NCI-H1092 (cell line): ENCODE measurements at regions not wholly inside any gene's neighbourhood (a gene's known extent, or its start where the extent isn't known, plus 50 kb on each side); places are given as distances from the start of the nearest gene placed in this dataset.
"Not testable (repeated sequence)": the region's sequence is repeated elsewhere in the genome, so short reads cannot be mapped to it uniquely, and the experiment has no call there.

ENCODE experiments used
- DNase-seq: peaks from one replicate; lab custom pipeline; 2025; lab: John Stamatoyannopoulos, UW

DNA sequence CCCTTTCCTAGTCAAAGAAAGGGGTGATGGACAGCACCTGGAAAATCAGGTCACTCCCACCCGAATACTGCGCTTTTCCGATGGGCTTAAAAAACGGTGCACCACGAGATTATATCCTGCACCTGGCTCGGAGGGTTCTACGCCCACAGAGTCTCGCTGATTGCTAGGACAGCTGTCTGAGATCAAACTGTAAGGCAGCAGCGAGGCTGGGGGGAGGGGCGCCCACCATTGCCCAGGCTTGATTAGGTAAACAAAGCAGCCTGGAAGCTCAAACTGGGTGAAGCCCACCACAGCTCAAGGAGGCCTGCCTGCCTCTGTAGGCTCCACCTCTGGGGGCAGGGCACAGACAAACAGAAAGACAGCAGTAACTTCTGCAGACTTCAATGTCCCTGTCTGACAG, 783.4 kb downstream of the NSUN3 start:
- not testable (repeated sequence) for DNase-seq

GRCh38 chr3:94862703-94863102, 799.8 kb downstream of the NSUN3 start:
- no peak for DNase-seq

GRCh38 chr3:94869059-94869547, 806.2 kb downstream of the NSUN3 start:
- no peak for DNase-seq

GRCh38 chr3:94873751-94874150, 810.9 kb downstream of the NSUN3 start:
- no peak for DNase-seq

- no peak for DNase-seq
Observed at GRCh38 chr3:94875149-94875548, 812.3 kb downstream of the NSUN3 start.

- DNase-seq = no peak
Observed at GRCh38 chr3:94887065-94887464, 824.2 kb downstream of the NSUN3 start.

DNA sequence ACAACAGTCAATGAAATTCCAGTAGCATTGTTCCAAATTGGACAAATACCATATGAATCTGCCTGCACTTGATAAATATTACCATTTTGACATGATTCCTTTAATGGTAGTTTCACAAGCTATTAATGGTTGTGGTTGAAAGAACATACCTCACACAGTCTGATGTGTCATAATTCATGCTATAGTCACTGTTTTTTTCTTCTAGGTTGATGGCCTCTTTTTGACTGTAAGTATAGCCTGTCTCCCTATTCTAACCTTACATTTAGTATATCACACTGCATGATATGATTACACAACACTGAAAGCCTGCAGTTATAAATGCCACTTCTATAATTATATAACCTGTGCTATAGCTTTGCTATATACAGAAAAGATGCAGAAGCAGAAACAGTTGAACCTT, 834.1 kb downstream of the NSUN3 start:
- no peak for DNase-seq

DNA sequence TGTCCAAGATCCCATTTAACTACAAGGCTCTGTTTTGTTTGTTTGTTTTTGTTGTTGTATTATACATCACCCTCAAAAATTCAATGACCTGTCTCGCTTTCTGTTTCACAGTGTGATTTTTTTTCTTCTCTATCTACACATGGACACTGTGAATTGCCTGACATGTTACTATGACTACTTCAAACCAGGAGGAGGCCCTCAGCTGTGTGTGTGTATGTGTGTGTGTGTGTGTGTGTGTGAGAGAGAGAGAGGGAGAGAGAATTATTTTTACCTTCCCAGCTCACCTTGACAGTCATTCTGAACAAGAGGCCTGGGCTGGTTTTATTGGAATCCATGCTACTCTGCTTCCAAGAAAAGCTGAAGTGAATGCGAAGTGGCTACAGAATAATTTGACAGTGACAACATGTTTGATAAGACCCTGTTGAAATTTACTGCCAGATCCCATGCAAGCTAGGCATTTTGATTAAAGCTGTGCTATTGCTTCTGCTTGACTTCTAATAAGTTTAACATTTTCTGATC, 841.4 kb downstream of the NSUN3 start:
- no peak for DNase-seq

- no peak for DNase-seq
Observed at GRCh38 chr3:94909726-94910125, 846.9 kb downstream of the NSUN3 start.

DNA sequence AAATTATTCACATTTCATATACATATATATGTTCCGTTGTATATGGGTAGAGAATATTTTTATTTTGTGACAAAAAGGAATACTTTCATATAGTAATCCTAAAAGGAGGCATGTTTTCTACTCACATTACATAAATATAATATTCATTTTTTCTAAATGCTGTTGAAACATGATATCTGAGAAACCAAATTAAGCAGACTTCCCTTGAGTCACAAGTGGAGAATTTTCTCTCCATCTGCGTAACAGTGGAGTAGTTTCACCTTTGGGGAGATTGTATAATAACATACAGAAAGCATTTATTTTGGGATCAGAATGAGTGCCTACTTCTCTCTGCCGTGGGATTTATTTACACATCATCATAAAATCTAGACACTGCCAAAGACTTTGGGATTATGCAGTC, 849.8 kb downstream of the NSUN3 start:
- DNase-seq = no peak

- no peak for DNase-seq
Observed at GRCh38 chr3:94927175-94927574, 864.3 kb downstream of the NSUN3 start.

DNA sequence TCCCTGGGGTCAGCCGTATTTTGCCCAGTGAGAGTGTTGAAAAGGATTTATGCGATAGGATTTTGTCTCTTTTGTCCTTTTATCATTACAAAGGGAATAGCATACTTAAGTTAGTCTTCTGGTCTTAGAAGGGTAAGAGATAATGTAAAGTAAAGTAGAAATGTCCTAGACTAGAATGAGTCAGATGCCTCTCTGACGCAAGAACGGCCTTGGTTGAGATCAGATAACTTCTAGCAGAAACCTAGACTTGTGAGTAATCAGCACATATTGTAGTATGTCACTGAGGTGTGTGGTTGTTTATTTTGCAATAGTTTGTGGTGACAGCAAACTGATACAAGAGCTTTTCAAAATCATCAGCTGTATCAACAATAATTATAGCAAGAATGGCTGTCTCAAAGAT, 866.1 kb downstream of the NSUN3 start:
- no peak for DNase-seq

DNA sequence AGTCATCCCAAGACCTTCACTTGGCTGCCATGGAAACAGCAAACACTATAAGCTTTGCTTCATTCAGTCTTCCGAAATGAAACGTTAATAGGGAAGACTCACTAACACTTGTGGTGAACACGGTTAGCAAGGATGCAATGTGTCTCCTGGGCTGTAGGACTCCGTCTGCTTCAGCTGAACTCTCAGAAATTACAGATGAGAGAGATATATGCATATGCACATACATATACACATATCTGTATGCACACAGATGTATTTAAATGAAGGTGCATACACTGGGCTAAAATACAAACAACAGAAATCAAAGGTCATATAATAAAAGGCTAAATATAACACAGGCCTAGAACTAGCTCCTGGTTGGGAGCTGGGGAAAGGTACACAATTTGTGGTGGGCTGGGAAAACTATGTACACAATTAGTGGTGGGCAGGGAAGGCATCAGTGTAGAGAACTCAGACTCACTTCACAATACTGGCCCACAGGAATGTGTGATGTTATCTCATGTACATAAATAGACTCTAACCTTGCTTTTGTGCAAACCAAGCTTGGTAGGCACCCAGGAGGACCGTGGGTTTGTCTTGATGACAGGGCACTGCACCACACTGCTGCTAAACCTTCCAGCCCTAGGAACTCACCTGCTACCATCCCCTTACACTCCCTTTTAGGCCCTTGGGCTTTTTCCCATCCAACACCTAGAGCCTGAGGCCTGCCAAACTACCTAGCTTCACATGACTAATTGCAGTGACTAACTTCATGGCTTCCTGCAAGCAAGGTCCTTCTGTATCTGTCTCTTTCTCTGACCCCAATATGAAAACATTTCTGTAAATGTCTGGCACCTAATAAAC, 873.1 kb downstream of the NSUN3 start:
- DNase-seq = no peak

- DNase-seq = no peak
Observed at GRCh38 chr3:94937980-94938379, 875.1 kb downstream of the NSUN3 start.

GRCh38 chr3:94946683-94947082, 883.8 kb downstream of the NSUN3 start:
- DNase-seq = no peak

GRCh38 chr3:94961423-94962100, 898.7 kb downstream of the NSUN3 start:
- no peak for DNase-seq

GRCh38 chr3:94965867-94966475, 903.1 kb downstream of the NSUN3 start:
- no peak for DNase-seq

- DNase-seq = no peak
Observed at GRCh38 chr3:94967196-94967595, 904.3 kb downstream of the NSUN3 start.

GRCh38 chr3:94968519-94968918, 905.7 kb downstream of the NSUN3 start:
- no peak for DNase-seq

DNA sequence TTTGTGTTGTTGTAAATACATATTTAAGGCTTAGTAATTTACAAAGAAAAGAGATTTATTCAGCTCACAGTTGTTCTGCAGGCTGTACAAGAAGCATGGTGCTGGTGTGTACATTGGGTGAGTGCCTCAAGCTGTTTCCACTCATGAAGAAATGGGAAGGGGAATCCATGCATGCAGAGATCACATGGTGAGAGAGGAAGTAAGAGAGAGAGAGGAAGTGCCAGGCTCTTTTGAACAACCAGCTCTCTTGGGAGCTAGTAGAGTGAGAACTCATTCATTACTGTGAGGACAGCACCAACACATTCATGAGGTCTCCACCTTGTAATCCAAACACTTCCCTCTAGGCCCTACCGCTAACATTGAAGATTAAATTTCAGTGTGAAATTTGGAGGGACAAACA, 909.2 kb downstream of the NSUN3 start:
- no peak for DNase-seq

- DNase-seq = no peak
Observed at GRCh38 chr3:94978084-94978483, 915.2 kb downstream of the NSUN3 start.

GRCh38 chr3:94985778-94986177, 922.9 kb downstream of the NSUN3 start:
- no peak for DNase-seq
